Neural progenitor cell (in vitro differentiated cells): ENCODE measurements at regions not wholly inside any gene's neighbourhood (a gene's known extent, or its start where the extent isn't known, plus 50 kb on each side); places are given as distances from the start of the nearest gene placed in this dataset.

Experiments used
- CTCF ChIP-seq: fragments of 200-600 bp; sonication (generic); IDR thresholded peaks from 2 replicates; pipeline ENCODE4 v1.5.1; 2017; ENCODE audit warnings: antibody characterized with exemption, mild to moderate bottlenecking
- EZH2 ChIP-seq: fragments of 200-600 bp; sonication (generic); IDR thresholded peaks from 2 replicates; pipeline ENCODE4 v1.6.1; 2017; ENCODE audit warnings: antibody characterized with exemption, mild to moderate bottlenecking, moderate library complexity

- no peak for TF ChIP-seq EZH2
- TF ChIP-seq CTCF: no peak
These were observed 88.8 kb upstream of the ACVR2A start for GRCh38 chr2:147756069-147756468.
